NCI-H1092 (cell line): ENCODE measurements at regions not wholly inside any gene's neighbourhood (a gene's known extent, or its start where the extent isn't known, plus 50 kb on each side); places are given as distances from the start of the nearest gene placed in this dataset.
A peak's percentile ranks its signal among the peaks of the same experiment; 100 is the strongest.
"Not testable (repeated sequence)": the region's sequence is repeated elsewhere in the genome, so short reads cannot be mapped to it uniquely, and the experiment has no call there.

ENCODE experiments used
- DNase-seq: peaks from one replicate; lab custom pipeline; 2025; lab: John Stamatoyannopoulos, UW

- no peak for DNase-seq
Observed at GRCh38 chr13:38147050-38147449, 202.6 kb upstream of the UFM1 start.

- DNase-seq = no peak
Observed at GRCh38 chr13:38141792-38142191, 207.9 kb upstream of the UFM1 start.

- DNase-seq = no peak
Observed at GRCh38 chr13:38135592-38135991, 214.1 kb upstream of the UFM1 start.

GRCh38 chr13:38121267-38121666, 228.4 kb upstream of the UFM1 start:
- DNase-seq = no peak

GRCh38 chr13:38103851-38104250, 234.3 kb upstream of the TRPC4 start:
- no peak for DNase-seq

GRCh38 chr13:38099751-38100150, 230.2 kb upstream of the TRPC4 start:
- no peak for DNase-seq

- DNase-seq = no peak
Observed at GRCh38 chr13:38093425-38093824, 223.9 kb upstream of the TRPC4 start.

- no peak for DNase-seq
Observed at GRCh38 chr13:38090913-38091312, 221.3 kb upstream of the TRPC4 start.

- no peak for DNase-seq
Observed at GRCh38 chr13:38086721-38087120, 217.1 kb upstream of the TRPC4 start.

GRCh38 chr13:38086013-38086412, 216.4 kb upstream of the TRPC4 start:
- DNase-seq = no peak

- DNase-seq = no peak
Observed at GRCh38 chr13:38073931-38074330, 204.4 kb upstream of the TRPC4 start.

- no peak for DNase-seq
Observed at GRCh38 chr13:38072696-38073095, 203.1 kb upstream of the TRPC4 start.

- not testable (repeated sequence) for DNase-seq
Observed at GRCh38 chr13:38071340-38071739, 201.8 kb upstream of the TRPC4 start.

- no peak for DNase-seq
Observed at GRCh38 chr13:38053896-38054295, 184.3 kb upstream of the TRPC4 start.

- DNase-seq = no peak
Observed at GRCh38 chr13:38046049-38046376, 176.4 kb upstream of the TRPC4 start.

- DNase-seq = no peak
Observed at GRCh38 chr13:38045278-38046048, 175.9 kb upstream of the TRPC4 start.

GRCh38 chr13:38044067-38044466, 174.5 kb upstream of the TRPC4 start:
- DNase-seq = no peak

GRCh38 chr13:38042771-38043170, 173.2 kb upstream of the TRPC4 start:
- no peak for DNase-seq

GRCh38 chr13:38024431-38024830, 154.9 kb upstream of the TRPC4 start:
- no peak for DNase-seq

- DNase-seq = no peak
Observed at GRCh38 chr13:38017320-38017719, 147.7 kb upstream of the TRPC4 start.

GRCh38 chr13:38013676-38014075, 144.1 kb upstream of the TRPC4 start:
- no peak for DNase-seq

GRCh38 chr13:38012096-38012495, 142.5 kb upstream of the TRPC4 start:
- DNase-seq = no peak

- DNase-seq = no peak
Observed at GRCh38 chr13:38008636-38009035, 139.1 kb upstream of the TRPC4 start.

- peak; percentile 1 for DNase-seq
Observed at GRCh38 chr13:38002606-38003005, 133.0 kb upstream of the TRPC4 start.
